H9 (cell line): ENCODE measurements at regions not wholly inside any gene's neighbourhood (a gene's known extent, or its start where the extent isn't known, plus 50 kb on each side); places are given as distances from the start of the nearest gene placed in this dataset.

Experiments used
- DNase-seq: peaks from one replicate; pipeline ENCODE4 v3.0.0-alpha.2; 2017
- H2AFZ ChIP-seq: one replicate; pipeline ENCODE4 v1.6.1; 2013; ENCODE audit warnings: mild to moderate bottlenecking, low read length, control low read depth, moderate library complexity
- H2AK5ac ChIP-seq: 2 replicates; pipeline ENCODE4 v1.6.1; 2013; ENCODE audit warnings: low read length, control low read depth, mixed read lengths; ENCODE audit not compliant: insufficient read length
- H2BK120ac ChIP-seq: one replicate; pipeline ENCODE4 v1.6.1; 2013; ENCODE audit warnings: low read depth, mild to moderate bottlenecking, low read length, control low read depth, inconsistent platforms; ENCODE audit not compliant: poor library complexity, severe bottlenecking
- H2BK12ac ChIP-seq: 2 replicates; pipeline ENCODE4 v1.6.1; 2013; ENCODE audit warnings: low read length, control low read depth, mixed read lengths, low read depth; ENCODE audit not compliant: insufficient read length
- H2BK15ac ChIP-seq: 2 replicates; pipeline ENCODE4 v1.6.1; 2013; ENCODE audit warnings: low read depth, low read length, control low read depth
- H2BK20ac ChIP-seq: one replicate; pipeline ENCODE4 v1.6.1; 2013; ENCODE audit warnings: low read depth, mild to moderate bottlenecking, low read length, control low read depth, inconsistent platforms; ENCODE audit not compliant: poor library complexity, severe bottlenecking
- H2BK5ac ChIP-seq: 2 replicates; pipeline ENCODE4 v1.6.1; 2013; ENCODE audit warnings: low read length, control low read depth, mixed read lengths; ENCODE audit not compliant: insufficient read length
- H3K14ac ChIP-seq: 2 replicates; pipeline ENCODE4 v1.6.1; 2013; ENCODE audit warnings: low read length, control low read depth; ENCODE audit not compliant: insufficient read depth
- H3K18ac ChIP-seq: 2 replicates; pipeline ENCODE4 v1.6.1; 2013; ENCODE audit warnings: low read depth, mild to moderate bottlenecking, mixed read lengths, low read length, control low read depth; ENCODE audit not compliant: insufficient read length
- H3K23ac ChIP-seq: 2 replicates; pipeline ENCODE4 v1.6.1; 2013; ENCODE audit warnings: low read length, control low read depth, mixed read lengths, low read depth; ENCODE audit not compliant: insufficient read length
- H3K23me2 ChIP-seq: 2 replicates; pipeline ENCODE4 v1.6.1; 2013; ENCODE audit warnings: low read depth, mild to moderate bottlenecking, mixed read lengths, low read length, control low read depth; ENCODE audit not compliant: insufficient read length, poor library complexity, severe bottlenecking
- H3K27ac ChIP-seq: 2 replicates; pipeline ENCODE4 v1.5.1; 2013; ENCODE audit warnings: low read length, control low read depth, mixed read lengths, low read depth; ENCODE audit not compliant: insufficient read length
- H3K27me3 ChIP-seq: 2 replicates; pipeline ENCODE4 v1.6.1; 2013; ENCODE audit warnings: low read length, control low read depth, inconsistent platforms; ENCODE audit not compliant: insufficient read depth
- H3K4ac ChIP-seq: 2 replicates; pipeline ENCODE4 v1.6.1; 2013; ENCODE audit warnings: low read depth, mild to moderate bottlenecking, control low read depth, inconsistent platforms, low read length, moderate library complexity
- H3K4me1 ChIP-seq: 2 replicates; pipeline ENCODE4 v1.6.1; 2013; ENCODE audit warnings: low read length, control low read depth, inconsistent platforms; ENCODE audit not compliant: insufficient read depth
- H3K4me2 ChIP-seq: 2 replicates; pipeline ENCODE4 v1.6.1; 2013; ENCODE audit warnings: low read length, control low read depth, mixed read lengths; ENCODE audit not compliant: insufficient read length, insufficient read depth
- H3K56ac ChIP-seq: 2 replicates; pipeline ENCODE4 v1.6.1; 2013; ENCODE audit warnings: low read depth, mild to moderate bottlenecking, mixed read lengths, low read length, control low read depth; ENCODE audit not compliant: insufficient read length
- H3K79me1 ChIP-seq: 2 replicates; pipeline ENCODE4 v1.6.1; 2013; ENCODE audit warnings: low read depth, mild to moderate bottlenecking, moderate library complexity, low read length, control low read depth, inconsistent platforms; ENCODE audit not compliant: insufficient read depth, poor library complexity, severe bottlenecking
- H3K79me2 ChIP-seq: 2 replicates; pipeline ENCODE4 v1.6.1; 2013; ENCODE audit warnings: low read length, control low read depth, inconsistent platforms; ENCODE audit not compliant: insufficient read depth
- H3K9ac ChIP-seq: 2 replicates; pipeline ENCODE4 v1.6.1; 2013; ENCODE audit warnings: low read length, control low read depth, mixed read lengths; ENCODE audit not compliant: insufficient read length; ENCODE audit errors: extremely low read depth
- H3K9me3 ChIP-seq: one replicate; pipeline ENCODE4 v1.6.1; 2013; ENCODE audit warnings: low read depth, low read length, inconsistent platforms; ENCODE audit not compliant: control insufficient read depth
- H3T11ph ChIP-seq: one replicate; pipeline ENCODE4 v1.6.1; 2013; ENCODE audit warnings: mild to moderate bottlenecking, low read length, control low read depth, inconsistent platforms
- H4K20me1 ChIP-seq: one replicate; pipeline ENCODE4 v1.6.1; 2013; ENCODE audit not compliant: control insufficient read depth, insufficient read length, insufficient read depth
- H4K5ac ChIP-seq: 2 replicates; pipeline ENCODE4 v1.6.1; 2013; ENCODE audit warnings: low read depth, mild to moderate bottlenecking, mixed read lengths, low read length, control low read depth; ENCODE audit not compliant: insufficient read length
- H4K8ac ChIP-seq: replicated peaks from 2 replicates; pipeline ENCODE4 v1.6.1; 2013; ENCODE audit warnings: low read length, control low read depth, mixed read lengths, low read depth; ENCODE audit not compliant: insufficient read length
- H4K91ac ChIP-seq: 2 replicates; pipeline ENCODE4 v1.6.1; 2013; ENCODE audit warnings: low read depth, mild to moderate bottlenecking, moderate library complexity, mixed read lengths, low read length, control low read depth; ENCODE audit not compliant: insufficient read length
- H3K27ac Mint-ChIP-seq, 3 experiments: 2 replicates in 2 of 3; 3 replicates in 1 of 3; pipeline ENCODE4 v1.8.0; 2020 to 2021; ENCODE audit warnings: mixed read lengths in 3 of 3, mild to moderate bottlenecking in 1 of 3, moderate library complexity in 1 of 3
- H3K27me3 Mint-ChIP-seq: 2 replicates; pipeline ENCODE4 v1.8.0; 2021; ENCODE audit warnings: low read depth, mild to moderate bottlenecking, moderate library complexity, mixed read lengths
- H3K36me3 Mint-ChIP-seq, 3 experiments: 2 replicates in 2 of 3; 3 replicates in 1 of 3; pipeline ENCODE4 v1.8.0; 2020 to 2021; ENCODE audit warnings: low read depth in 3 of 3, mixed read lengths in 3 of 3; ENCODE audit not compliant: insufficient read depth in 1 of 3
- H3K4me1 Mint-ChIP-seq, 2 experiments: 2 replicates each; pipeline ENCODE4 v1.8.0; 2020; ENCODE audit warnings: mixed read lengths in 2 of 2
- H3K4me3 Mint-ChIP-seq, 2 experiments: 2 replicates in 1 of 2; 3 replicates in 1 of 2; pipeline ENCODE4 v1.8.0; 2020 to 2021; ENCODE audit warnings: mild to moderate bottlenecking in 2 of 2, mixed read lengths in 2 of 2, moderate library complexity in 1 of 2
- H3K9me3 Mint-ChIP-seq, 2 experiments: 2 replicates in 1 of 2; 3 replicates in 1 of 2; pipeline ENCODE4 v1.8.0; 2020; ENCODE audit warnings: mild to moderate bottlenecking in 2 of 2, mixed read lengths in 2 of 2, moderate library complexity in 1 of 2
- WGBS: extraction: QIAGEN DNeasy Blood & Tissue Kit; methylation state at CpG from one replicate; pipeline ENCODE4 v1.1.7; 2013; ENCODE audit warnings: missing lambda C conversion rate, low lambda C conversion rate, mixed read lengths; ENCODE audit not compliant: insufficient read length; ENCODE audit errors: extremely low coverage; 5-methylcytosine and 5-hydroxymethylcytosine counted together
- TF ChIP-seq, protein P1 (sequence below): fragments of 200-600 bp; sonication (generic); conservative IDR thresholded peaks from 3 replicates; pipeline ENCODE4 v1.8.0; 2021; ENCODE audit warnings: antibody characterized with exemption, mild to moderate bottlenecking

- peaks cover 3 to 5% of the 10 kb centered on the region in 2 experiments for H3K9me3 Mint-ChIP-seq
- Histone ChIP-seq H3K79me1 (no peaks in the 10 kb centered on the region), H3K4ac (no peak overlapping the region), H3K56ac (no peak overlapping the region), H3K23ac (no peak overlapping the region), H4K8ac (no peak overlapping the region), H4K20me1 (no peaks in the 10 kb centered on the region), H2AFZ (no peak overlapping the region), H3K27me3 (no peaks in the 10 kb centered on the region), H2BK120ac (no peak overlapping the region), H2BK5ac (no peak overlapping the region), H3K27ac (no peak overlapping the region), H2BK15ac (no peak overlapping the region), H3K9me3 (no peaks in the 10 kb centered on the region), H2BK12ac (no peak overlapping the region), H3T11ph (no peak overlapping the region), H2BK20ac (no peak overlapping the region), H4K91ac (no peak overlapping the region), H3K4me1 (no peaks in the 10 kb centered on the region; the same call in 1 of the 2 replicates), H3K79me2 (no peaks in the 10 kb centered on the region), H3K14ac (no peak overlapping the region), H3K9ac (no peak overlapping the region), H3K4me2 (no peak overlapping the region), H2AK5ac (no peak overlapping the region), H3K23me2 (no peaks in the 10 kb centered on the region), H4K5ac (no peak overlapping the region), H3K18ac (no peak overlapping the region)
- no peak overlapping the region for H3K27ac Mint-ChIP-seq
- no peak for DNase-seq
- no CpG with 5 or more reads among the region's 2 CpGs for WGBS
- H3K36me3 Mint-ChIP-seq: peaks cover 0 to 10% (median 0%) of the 10 kb centered on the region in 3 experiments; a peak in 3 of 7 replicates
- H3K4me1 Mint-ChIP-seq: peaks cover 9 to 12% of the 10 kb centered on the region in 2 experiments
- TF ChIP-seq, protein P1, sequence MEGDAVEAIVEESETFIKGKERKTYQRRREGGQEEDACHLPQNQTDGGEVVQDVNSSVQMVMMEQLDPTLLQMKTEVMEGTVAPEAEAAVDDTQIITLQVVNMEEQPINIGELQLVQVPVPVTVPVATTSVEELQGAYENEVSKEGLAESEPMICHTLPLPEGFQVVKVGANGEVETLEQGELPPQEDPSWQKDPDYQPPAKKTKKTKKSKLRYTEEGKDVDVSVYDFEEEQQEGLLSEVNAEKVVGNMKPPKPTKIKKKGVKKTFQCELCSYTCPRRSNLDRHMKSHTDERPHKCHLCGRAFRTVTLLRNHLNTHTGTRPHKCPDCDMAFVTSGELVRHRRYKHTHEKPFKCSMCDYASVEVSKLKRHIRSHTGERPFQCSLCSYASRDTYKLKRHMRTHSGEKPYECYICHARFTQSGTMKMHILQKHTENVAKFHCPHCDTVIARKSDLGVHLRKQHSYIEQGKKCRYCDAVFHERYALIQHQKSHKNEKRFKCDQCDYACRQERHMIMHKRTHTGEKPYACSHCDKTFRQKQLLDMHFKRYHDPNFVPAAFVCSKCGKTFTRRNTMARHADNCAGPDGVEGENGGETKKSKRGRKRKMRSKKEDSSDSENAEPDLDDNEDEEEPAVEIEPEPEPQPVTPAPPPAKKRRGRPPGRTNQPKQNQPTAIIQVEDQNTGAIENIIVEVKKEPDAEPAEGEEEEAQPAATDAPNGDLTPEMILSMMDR: no peak
- no peak overlapping the region for H3K4me3 Mint-ChIP-seq
- H3K27me3 Mint-ChIP-seq: peaks cover 4% of the 10 kb centered on the region; the same call in 1 of the 2 replicates
These were observed 2006.1 kb upstream of the WWC1 start for GRCh38 chr5:166285361-166285760.
